ENCODE measurements at regions not wholly inside any gene's neighbourhood (a gene's known extent, or its start where the extent isn't known, plus 50 kb on each side); places are given as distances from the start of the nearest gene placed in this dataset.

DNA sequence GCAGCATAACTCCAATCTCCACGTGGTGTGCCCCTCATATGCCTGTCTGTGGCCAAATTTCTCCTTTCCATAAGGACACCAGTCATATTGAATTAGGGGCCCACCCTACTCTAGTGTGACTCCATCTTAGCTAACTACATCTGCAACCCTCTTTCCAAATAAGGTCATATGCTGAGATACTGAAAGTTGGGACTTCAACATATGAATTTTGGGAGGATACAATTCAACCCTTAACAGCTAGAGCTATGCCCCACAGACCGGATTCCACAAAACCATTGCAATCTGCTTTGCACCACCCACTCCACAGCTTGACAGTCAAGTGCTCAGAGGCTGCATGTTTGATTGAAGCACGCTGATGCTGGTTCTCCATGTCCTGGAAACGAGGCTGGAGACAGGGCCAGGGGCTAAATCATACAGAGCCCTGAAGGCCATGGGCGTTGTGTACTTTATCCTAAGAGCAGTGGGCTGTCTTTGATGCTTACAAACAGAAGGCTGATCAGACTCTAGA is 122.8 kb downstream of the MTX3 start:
- no peak for DNase-seq

DNA sequence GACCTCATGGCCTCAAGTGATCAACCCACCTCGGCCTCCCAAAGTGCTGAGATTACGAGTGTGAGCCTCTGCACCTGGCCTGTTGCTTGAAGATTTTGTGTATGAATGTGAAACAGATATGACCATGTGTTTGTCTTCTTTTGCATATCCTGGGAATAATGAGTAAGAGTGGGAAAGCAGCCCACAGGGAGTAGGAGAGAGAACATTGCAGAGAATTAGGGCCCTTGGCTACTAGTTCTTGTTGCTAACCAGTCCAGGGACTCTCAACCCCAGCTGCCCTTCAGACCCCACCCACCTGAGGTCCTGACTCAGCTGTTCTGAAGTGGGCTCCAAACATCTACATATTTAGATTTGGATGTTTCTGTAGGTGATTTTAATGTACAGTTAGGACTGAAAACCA is 125.5 kb downstream of the MTX3 start:
- DNase-seq = no peak

DNA sequence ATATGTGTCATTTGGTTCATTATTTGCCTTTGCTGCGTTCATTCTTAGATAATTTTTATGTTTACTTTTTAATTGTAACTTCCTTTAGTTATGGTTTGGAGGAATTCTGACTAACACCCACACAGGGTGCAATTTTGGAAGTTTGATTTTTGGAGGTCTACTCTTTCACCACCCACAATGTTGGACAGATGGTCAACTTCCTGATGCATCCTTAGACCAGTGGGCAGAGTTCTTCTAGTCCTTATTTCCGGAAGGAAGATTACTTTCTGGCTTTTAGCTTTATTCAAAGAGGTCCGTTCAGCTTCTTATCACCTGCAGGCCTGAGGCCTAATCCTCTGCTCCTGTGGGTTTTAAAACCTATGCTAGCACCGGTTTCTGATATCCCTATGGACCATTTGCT is 126.7 kb downstream of the MTX3 start:
- DNase-seq = no peak

DNA sequence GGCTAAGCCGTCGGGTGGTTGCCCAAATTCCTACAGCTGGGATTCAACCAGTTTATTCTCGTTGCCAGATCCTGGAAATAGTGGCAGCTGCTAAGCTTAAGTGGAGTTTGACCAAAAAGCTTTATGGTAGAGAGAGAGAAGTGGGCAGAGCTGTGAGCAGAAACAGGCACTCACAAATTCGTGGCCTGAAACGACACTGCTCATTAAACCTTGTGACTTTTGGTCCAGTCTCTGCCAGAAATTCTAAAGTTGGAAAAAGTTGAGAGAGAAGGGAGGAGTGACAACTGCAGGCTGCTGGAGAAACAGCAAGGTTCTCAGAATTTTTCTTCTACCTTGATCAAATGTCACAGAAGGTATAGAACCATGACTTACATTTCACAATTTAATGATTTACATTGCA is 131.5 kb downstream of the MTX3 start:
- no peak for DNase-seq

DNA sequence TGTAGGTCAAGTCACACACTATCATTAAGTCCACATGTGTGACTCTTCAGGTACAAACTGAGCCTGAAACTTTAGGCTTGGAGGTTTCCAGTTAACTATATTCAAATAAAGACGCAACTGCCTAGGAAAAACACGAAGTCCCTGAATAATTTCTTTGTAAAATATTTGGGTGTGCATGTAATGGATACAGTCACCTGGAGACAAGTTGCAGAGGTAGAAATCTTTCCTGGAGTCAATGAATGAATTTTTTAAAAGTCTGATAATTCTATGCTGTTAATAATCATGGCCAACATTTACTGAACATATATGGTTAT is 132.7 kb downstream of the MTX3 start:
- no peak for DNase-seq

DNA sequence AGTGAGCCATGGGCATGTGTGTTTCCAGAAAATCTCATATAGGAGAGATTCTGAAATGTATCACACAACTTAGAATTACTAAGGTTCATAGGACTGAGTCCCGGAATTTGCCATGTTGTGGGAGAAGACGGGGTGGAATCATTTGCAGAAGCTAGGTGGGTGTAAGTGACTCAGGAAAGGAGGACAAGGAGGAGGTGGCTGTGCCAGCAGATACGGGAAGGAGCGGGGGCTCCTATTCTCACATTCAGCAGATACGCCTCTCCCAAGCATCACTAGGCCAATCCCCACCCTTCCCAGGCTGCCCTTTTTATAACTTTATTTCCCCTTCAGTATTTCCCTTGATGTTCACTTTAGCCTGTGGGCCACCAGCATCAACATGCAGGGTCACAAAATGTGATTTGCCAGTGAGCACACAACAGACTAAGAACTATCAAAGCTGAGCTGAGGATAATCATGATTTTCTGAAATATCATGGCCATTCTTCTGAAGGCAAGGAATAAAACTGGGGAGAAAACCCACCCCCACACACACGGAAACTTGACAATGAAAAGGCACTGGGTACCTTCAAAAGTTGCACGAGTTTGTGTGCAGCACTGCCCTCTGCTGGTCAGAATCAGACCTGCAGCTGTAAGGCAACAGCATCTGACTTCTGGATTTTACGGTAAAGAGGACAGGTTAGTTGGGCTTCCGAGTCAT is 133.2 kb downstream of the MTX3 start:
- DNase-seq = peak; percentile 15 to 61

DNA sequence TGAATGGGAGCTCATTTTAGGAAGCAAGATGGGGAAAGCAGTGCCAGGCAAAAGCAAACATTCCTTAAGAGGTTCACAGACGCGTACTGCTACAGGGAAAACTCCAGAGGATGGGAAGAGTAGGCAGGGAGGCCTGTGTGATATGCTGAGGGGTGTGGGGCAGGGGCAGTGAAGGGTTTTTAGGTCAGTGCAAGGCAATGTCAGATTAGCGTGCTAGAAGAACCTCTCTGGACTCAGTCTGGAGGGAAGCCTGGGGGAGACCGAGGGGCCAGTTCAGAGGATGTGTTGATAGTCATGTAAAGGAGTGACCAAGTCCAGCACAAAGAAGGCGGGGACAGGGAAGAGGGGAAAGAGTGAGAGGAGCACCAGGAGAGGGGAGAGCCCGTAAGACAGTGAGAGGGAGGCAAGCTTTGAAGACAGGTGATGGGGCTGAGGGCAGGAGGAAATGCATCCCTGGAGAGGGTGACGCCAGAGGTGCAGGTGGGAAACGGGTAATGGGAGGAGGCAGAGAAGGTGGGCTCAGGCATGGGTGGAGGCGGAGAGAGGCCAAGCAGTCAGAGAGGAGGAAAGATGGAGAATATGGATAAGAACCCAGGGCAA is 134.5 kb downstream of the MTX3 start:
- no peak for DNase-seq

DNA sequence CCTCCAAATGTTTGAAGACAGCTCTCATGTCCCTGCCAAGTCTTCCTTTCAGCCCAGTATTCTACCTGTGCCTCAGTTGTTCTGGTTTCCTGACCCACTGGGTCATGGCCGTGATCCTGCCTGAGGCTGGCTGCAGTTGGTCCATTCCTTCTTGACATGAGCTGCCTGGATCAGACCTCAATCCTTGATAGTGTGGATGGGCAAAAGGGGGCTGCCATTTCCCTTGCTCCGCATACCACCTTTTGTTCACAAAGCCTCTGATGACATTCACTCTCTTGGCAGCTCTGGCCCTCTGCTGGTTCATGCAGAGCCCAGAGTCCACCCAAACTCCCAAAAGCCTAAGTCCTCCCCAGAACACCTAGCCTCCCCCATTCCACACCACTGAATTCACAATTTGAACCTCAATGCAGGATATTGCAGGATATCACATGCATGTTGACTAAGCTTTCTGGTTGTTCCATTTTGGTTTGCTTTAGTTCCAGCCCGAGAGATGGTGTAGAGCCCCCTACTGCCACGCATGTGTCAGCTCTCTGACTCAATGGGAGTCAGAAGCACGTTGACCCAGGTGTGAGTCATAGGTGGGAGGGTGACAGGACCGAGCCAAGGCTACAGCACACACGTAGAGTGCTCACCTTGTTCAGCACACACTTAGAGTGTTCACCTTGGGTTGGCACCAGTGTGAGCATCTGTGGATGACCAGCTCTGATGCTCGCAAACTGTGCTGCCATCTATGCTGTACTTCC is 137.2 kb downstream of the MTX3 start:
- no peak for DNase-seq

DNA sequence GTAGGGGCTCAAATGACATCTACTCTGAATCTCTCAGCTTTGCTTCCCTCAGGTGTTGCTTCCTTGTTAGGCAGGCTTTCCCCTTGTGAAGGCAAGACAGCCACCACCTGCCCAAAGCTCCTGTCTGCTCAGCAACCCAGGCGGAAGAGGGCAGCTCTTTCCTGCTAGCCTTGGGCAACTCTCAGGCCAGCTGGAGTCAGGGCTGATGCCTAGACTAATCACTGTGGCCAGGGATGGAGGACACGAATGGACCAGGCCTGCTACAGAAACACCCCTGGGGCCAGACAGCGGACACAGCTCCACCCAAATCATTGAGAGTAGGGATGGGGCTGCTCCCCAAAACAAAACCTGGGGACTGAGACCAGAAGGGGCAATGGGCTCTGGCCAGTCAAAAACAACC is 138.0 kb downstream of the MTX3 start:
- no peak for DNase-seq

DNA sequence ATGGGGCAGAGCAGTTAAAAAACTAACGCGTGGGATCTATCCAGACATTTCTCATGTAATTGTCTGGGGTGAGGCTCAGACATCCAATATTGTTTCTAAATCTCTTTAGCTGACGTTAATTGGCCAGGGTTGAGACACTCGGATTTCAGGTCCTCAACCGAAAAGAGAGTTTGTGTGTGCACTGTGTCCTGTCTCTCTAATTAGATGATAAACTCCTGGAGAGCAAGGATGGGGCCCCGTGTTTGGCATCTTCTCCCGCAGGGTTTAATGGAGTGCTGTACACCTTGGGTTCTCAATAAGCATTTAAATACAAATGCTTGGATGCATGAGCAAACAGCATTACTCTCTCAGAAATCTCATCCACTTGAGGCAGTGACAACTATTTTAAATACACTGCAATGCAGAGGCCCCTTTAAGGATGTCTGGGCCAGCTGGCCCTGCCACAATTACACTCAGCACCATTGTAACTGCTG is 139.6 kb downstream of the MTX3 start:
- DNase-seq = peak in 1 of 2 experiments; percentile 25

DNA sequence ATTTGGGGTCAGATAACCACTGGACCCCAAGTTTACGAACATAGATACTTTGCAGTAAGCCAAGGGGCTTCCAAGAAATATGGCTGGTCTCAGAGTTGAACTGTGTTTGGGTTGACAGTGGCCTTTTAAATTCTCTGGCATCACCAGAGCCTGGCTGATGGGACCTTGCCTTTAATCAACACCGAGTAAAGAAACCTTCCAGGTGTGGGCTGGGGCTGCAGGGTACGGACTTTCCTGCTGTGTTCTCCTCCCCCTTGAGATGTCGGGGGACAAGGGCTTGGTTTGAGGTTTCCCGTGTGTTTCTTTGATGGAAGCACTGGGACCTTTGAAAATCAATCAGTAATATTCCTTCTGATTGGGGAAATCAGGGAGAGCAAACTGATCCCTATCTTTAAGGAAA is 140.1 kb downstream of the MTX3 start:
- DNase-seq = no peak

DNA sequence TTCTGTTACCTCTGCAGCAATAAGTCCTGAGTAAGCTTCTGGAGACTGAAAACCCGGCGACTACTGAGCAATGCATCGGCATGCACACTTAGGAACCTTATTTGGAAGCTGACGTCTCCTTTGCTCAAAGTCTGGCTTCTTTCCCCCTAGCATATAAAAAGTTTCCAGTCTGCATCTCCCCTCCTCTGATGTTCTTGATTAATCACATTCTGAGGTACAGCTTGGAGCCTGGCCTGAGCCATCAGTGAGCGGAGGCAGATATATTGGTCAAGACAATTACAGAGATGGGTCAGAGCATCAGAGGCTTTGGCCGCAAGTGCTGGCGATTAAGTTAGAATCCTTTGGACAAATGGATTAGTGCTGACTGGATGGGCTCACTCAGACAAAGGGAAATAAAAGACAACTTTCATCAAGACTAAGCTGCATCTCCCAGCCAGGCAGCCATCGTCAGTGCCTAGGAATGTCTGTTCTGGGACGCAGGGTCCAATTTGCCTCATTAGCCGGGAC is 140.7 kb downstream of the MTX3 start:
- DNase-seq = no peak

DNA sequence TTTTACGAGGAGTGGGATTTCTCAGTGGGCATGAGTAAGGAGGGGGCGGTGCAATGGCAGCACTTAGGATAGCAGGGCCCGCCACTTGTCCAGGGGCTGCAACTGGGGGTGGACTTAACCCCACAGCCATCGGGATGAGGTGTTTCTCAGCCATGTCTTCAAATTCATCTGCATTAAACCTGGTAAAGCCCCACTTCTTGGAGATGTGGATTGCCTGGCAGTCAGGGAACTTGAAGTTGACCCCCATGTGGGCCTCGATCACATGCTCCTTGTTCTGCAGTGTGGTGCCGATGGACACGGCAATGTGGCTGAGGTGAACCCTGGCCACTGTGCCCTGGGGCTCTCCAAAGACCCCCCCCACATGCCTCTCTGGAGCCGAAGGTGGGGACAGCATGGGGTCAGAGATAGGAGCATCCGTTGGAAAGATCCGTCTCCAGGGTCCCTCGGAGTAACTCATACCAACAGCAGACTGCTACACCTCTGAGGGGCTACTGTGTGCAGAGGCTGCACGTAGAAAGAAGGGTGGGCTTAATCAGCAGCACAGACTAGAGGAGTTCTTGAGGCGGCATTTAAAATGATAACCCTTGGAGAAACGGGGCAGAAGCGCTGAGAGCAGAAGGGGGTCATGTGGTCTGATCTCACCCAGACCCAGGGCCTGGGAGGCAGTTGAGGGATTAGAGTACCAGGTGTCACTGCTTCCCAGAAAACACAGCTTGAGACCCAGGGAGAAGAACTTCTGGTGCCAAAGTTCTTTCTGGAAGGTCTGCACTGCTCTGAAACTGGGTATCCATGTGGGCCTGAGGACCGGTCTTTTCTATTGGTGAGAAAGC is 141.4 kb downstream of the MTX3 start:
- no peak for DNase-seq

All from NCI-H524 (cell line).